Bone marrow (tissue), 2 donors: ENCODE measurements at regions not wholly inside any gene's neighbourhood (a gene's known extent, or its start where the extent isn't known, plus 50 kb on each side); places are given as distances from the start of the nearest gene placed in this dataset.
"Not testable (repeated sequence)": the region's sequence is repeated elsewhere in the genome, so short reads cannot be mapped to it uniquely, and the experiment has no call there.

ENCODE experiments used
- DNase-seq, 2 donors: peaks; one replicate each; lab custom pipeline; 2025; lab: John Stamatoyannopoulos, UW

- not testable (repeated sequence) for DNase-seq
Measured at GRCh38 chr14:106323970-106324369, 797.6 kb downstream of the TMEM121 start.

GRCh38 chr14:106327234-106327633, 800.9 kb downstream of the TMEM121 start:
- no peak for DNase-seq

GRCh38 chr14:106327702-106328353, 801.4 kb downstream of the TMEM121 start:
- not testable (repeated sequence) for DNase-seq

- DNase-seq, result not testable (repeated sequence)
Measured at GRCh38 chr14:106329243-106329642, 802.9 kb downstream of the TMEM121 start.

GRCh38 chr14:106329987-106330774, 803.8 kb downstream of the TMEM121 start:
- not testable (repeated sequence) for DNase-seq

GRCh38 chr14:106334428-106335109, 808.2 kb downstream of the TMEM121 start:
- DNase-seq, result not testable (repeated sequence)

GRCh38 chr14:106335110-106335429, 808.7 kb downstream of the TMEM121 start:
- not testable (repeated sequence) for DNase-seq

- DNase-seq, result not testable (repeated sequence)
Measured at GRCh38 chr14:106338775-106339174, 812.4 kb downstream of the TMEM121 start.

- DNase-seq, result not testable (repeated sequence)
Measured at GRCh38 chr14:106340658-106341057, 814.3 kb downstream of the TMEM121 start.

- DNase-seq, result not testable (repeated sequence)
Measured at GRCh38 chr14:106341161-106341560, 814.8 kb downstream of the TMEM121 start.

GRCh38 chr14:106343626-106344025, 817.2 kb downstream of the TMEM121 start:
- DNase-seq, result no peak

GRCh38 chr14:106344065-106344614, 817.8 kb downstream of the TMEM121 start:
- DNase-seq, result not testable (repeated sequence)

GRCh38 chr14:106344791-106345479, 818.6 kb downstream of the TMEM121 start:
- DNase-seq, result not testable (repeated sequence)

GRCh38 chr14:106346084-106346483, 819.7 kb downstream of the TMEM121 start:
- DNase-seq, result no peak

- no peak for DNase-seq
Measured at GRCh38 chr14:106346534-106347290, 820.3 kb downstream of the TMEM121 start.

GRCh38 chr14:106347291-106347778, 821.0 kb downstream of the TMEM121 start:
- no peak for DNase-seq

- DNase-seq, result no peak
Measured at GRCh38 chr14:106347890-106348755, 821.7 kb downstream of the TMEM121 start.

GRCh38 chr14:106348873-106349540, 822.6 kb downstream of the TMEM121 start:
- DNase-seq, result not testable (repeated sequence)
